ENCODE measurements at regions not wholly inside any gene's neighbourhood (a gene's known extent, or its start where the extent isn't known, plus 50 kb on each side); places are given as distances from the start of the nearest gene placed in this dataset.

GRCh38 chr2:117086174-117086942, 728.1 kb upstream of the DDX18 start:
- WGBS, 2 experiments (ENCODE audit: extremely low coverage in 1 of 2, insufficient coverage in 1 of 2, insufficient read length in 1 of 2, insufficient replicate concordance in 2 of 2, low coverage in 1 of 2, low lambda C conversion rate in 2 of 2, missing lambda C conversion rate in 1 of 2) = 33% methylated on average over 2 of the region's 3 CpGs; no CpG with 5 or more reads in 1 of the 2 experiments
- peak overlapping the region in 1 of 2 experiments; percentile 20; a peak in 1 of 4 replicates for H3K4me2 ChIP-seq (ENCODE audit: insufficient read depth in 1 of 2, low read depth in 2 of 2, low read length in 2 of 2)
- POLR2A ChIA-PET (ENCODE audit: partially characterized antibody) = interaction anchor here (0.6 to 1.6 kb wide), 2 partner anchors 10 to 324 kb away, joined by 3 read pairs; no protein-coding TSS in a partner anchor
- TF ChIP-seq RFX5 (IDR thresholded peaks at IDR 0.05; ENCODE audit: borderline replicate concordance, low read depth, low read length) (no peak), TBP (IDR thresholded peaks at IDR 0.05; ENCODE audit: low read depth, low read length) (no peak), SP2 (IDR thresholded peaks at IDR 0.05; ENCODE audit: low read length) (no peak), RNF2 (IDR thresholded peaks at IDR 0.05; ENCODE audit: borderline replicate concordance, low read depth, low read length, missing control alignments, poor library complexity, severe bottlenecking) (no peak), JUN (IDR thresholded peaks at IDR 0.05; ENCODE audit: low read depth, low read length) (no peak), SIN3A (conservative IDR thresholded peaks at IDR 0.05 in 1 of 2, IDR thresholded peaks at IDR 0.05 in 1 of 2; ENCODE audit: low read depth in 1 of 2, low read length in 2 of 2) (no peak), MAX (IDR thresholded peaks at IDR 0.05) (no peak), JUND (IDR thresholded peaks at IDR 0.05; ENCODE audit: low read length) (no peak), SP4 (IDR thresholded peaks at IDR 0.05; ENCODE audit: low read length) (no peak), FOSL1 (IDR thresholded peaks at IDR 0.05; ENCODE audit: insufficient read depth, low read depth, low read length) (no peak), E2F6 (IDR thresholded peaks at IDR 0.05) (no peak)

More at GRCh38 chr2:117086174-117086942, 728.1 kb upstream of the DDX18 start:
- no peak overlapping the region for H3K18ac ChIP-seq (ENCODE audit: extremely low read depth, low read length)
- no peaks in the 10 kb centered on the region for H3K9me3 ChIP-seq (ENCODE audit: insufficient read depth in 2 of 2, low read depth in 1 of 2, low read length in 1 of 2)
- no peak overlapping the region for H3K4ac ChIP-seq (replicated peaks; ENCODE audit: insufficient read length, low read depth, low read length)
- no peak overlapping the region for H2AFZ ChIP-seq (ENCODE audit: low read length)
- H4K5ac ChIP-seq (ENCODE audit: insufficient read length, low read depth, low read length) = no peak overlapping the region
- CTCF ChIA-PET (ENCODE audit: partially characterized antibody) = interaction anchor here (0.9 kb wide), 1 partner anchor 9 kb away, joined by 3 read pairs; no protein-coding TSS in a partner anchor
- no peaks in the 10 kb centered on the region for H3K79me2 ChIP-seq (ENCODE audit: control insufficient read depth in 1 of 2, insufficient read depth in 2 of 2, low read length in 2 of 2)
- H3K4me1 ChIP-seq (replicated peaks in 1 of 4; ENCODE audit: control insufficient read depth in 3 of 4, insufficient read depth in 4 of 4, low read length in 3 of 4) = peaks cover 2 to 11% (median 9%) of the 10 kb centered on the region in 4 experiments; a peak in 3 of 7 replicates
- no peak overlapping the region for H2BK5ac ChIP-seq (ENCODE audit: low read depth, low read length)
- no peak overlapping the region for H3K14ac ChIP-seq (ENCODE audit: insufficient read length)
- peaks cover 0 to 2% (median 0%) of the 10 kb centered on the region in 4 experiments; a peak in 2 of 7 replicates for H3K27me3 ChIP-seq (replicated peaks in 1 of 4; ENCODE audit: control insufficient read depth in 3 of 4, extremely low read depth in 1 of 4, insufficient read depth in 3 of 4, low read length in 3 of 4)
- H3K79me1 ChIP-seq (ENCODE audit: low read depth, low read length) = no peaks in the 10 kb centered on the region
- H3K23ac ChIP-seq (ENCODE audit: insufficient read length) = no peak overlapping the region
- no peak for DNase-seq (ENCODE audit: low read depth in 1 of 2, low spot score in 2 of 2)
- no peak overlapping the region for H4K91ac ChIP-seq (replicated peaks; ENCODE audit: insufficient read length, low read length)
- H3K4me3 ChIP-seq (ENCODE audit: extremely low read depth in 1 of 4, insufficient read depth in 2 of 4, low read depth in 3 of 4, low read length in 4 of 4) = no peak overlapping the region
- H4K20me1 ChIP-seq (replicated peaks in 1 of 2; ENCODE audit: control insufficient read depth in 1 of 2, insufficient read depth in 2 of 2, low read length in 2 of 2) = no peaks in the 10 kb centered on the region
- no peaks in the 10 kb centered on the region for H3K36me3 ChIP-seq (ENCODE audit: control insufficient read depth in 2 of 4, insufficient read depth in 4 of 4, low read length in 3 of 4)
- no peak overlapping the region for H3K9ac ChIP-seq (replicated peaks in 1 of 4; ENCODE audit: extremely low read depth in 1 of 4, low read depth in 3 of 4, low read length in 3 of 4)
- peak; percentile 57 for FAIRE-seq
- no peak overlapping the region for H2BK20ac ChIP-seq (ENCODE audit: low read length)
- H2BK12ac ChIP-seq (ENCODE audit: low read depth, low read length) = no peak overlapping the region
- H2BK15ac ChIP-seq (ENCODE audit: low read length) = no peak overlapping the region
- H4K8ac ChIP-seq (ENCODE audit: extremely low read depth, insufficient read depth, low read length) = no peak overlapping the region
- no peak overlapping the region for H3K56ac ChIP-seq (replicated peaks; ENCODE audit: insufficient read length, low read depth, low read length)
- no peaks in the 10 kb centered on the region for H3K23me2 ChIP-seq (ENCODE audit: low read depth, low read length)
- no peak overlapping the region for H3K27ac ChIP-seq (ENCODE audit: low read depth, low read length)
- H2BK120ac ChIP-seq (replicated peaks; ENCODE audit: low read depth, low read length) = no peak overlapping the region
- no peak overlapping the region for H2AK5ac ChIP-seq (ENCODE audit: low read depth, low read length)
